Upper lobe of left lung (tissue), 4 donors: ENCODE measurements at regions not wholly inside any gene's neighbourhood (a gene's known extent, or its start where the extent isn't known, plus 50 kb on each side); places are given as distances from the start of the nearest gene placed in this dataset.
"Not testable (repeated sequence)": the region's sequence is repeated elsewhere in the genome, so short reads cannot be mapped to it uniquely, and the experiment has no call there.

Experiments used
- EP300 ChIP-seq, 4 donors: sonication (generic); formaldehyde crosslinking; IDR thresholded peaks; one replicate each; pipeline ENCODE4 v1.5.1; 2017; ENCODE audit warnings: antibody characterized with exemption in 4 of 4, control low read depth in 2 of 4
- POLR2A ChIP-seq, 4 donors: fragments of 450-650 bp; IDR thresholded peaks; one replicate each; pipeline ENCODE4 v1.5.1; 2016 to 2017; ENCODE audit warnings: antibody characterized with exemption in 4 of 4, mild to moderate bottlenecking in 2 of 4
- POLR2AphosphoS5 ChIP-seq, 2 donors: sonication (generic); formaldehyde crosslinking; IDR thresholded peaks; one replicate each; pipeline ENCODE4 v1.5.1; 2017; ENCODE audit warnings: antibody characterized with exemption in 2 of 2
- TF ChIP-seq, protein P1 (sequence below), 6 experiments: fragments of 450-650 bp in 4 of 6; fragments of 200-600 bp in 2 of 6; sonication (generic) in 2 of 6; IDR thresholded peaks; one replicate each; pipeline ENCODE4 v1.5.1; 2016 to 2019; ENCODE audit warnings: antibody characterized with exemption in 6 of 6

DNA sequence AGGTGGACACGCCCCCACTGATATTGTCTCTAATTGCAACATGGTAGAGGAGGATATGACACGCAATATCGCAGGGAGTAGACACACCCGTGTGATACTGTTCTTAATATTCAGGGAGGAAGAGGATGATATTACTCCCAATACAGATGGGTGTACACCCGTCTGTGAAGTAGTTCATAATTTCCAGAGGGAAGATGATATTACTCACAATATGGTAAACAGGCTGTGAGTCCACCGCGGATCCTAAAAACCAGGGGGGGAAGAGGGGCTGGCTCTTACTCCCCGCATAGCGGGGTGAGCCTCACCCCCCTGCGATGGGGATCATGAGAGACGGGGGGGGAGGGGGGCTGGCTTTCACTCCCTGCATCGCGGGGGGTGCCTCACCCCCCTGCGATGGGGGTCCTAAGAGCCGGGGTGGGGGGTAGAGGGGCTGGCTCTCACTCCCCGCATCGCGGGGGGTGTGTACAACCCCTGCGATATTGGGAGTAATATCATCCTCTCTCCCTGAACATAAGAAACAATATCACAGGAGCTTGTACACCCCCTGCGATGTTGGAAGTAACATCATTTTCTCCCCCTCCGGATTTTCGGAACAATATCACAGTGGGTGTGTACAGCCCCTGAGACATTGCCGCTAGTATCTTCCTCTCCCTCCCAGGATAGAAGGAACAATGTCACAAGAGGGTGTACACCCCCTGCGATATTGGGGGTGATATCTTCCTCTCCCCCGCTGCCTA is 52.2 kb upstream of the FRG2C start:
- TF ChIP-seq POLR2A, EP300, POLR2AphosphoS5 (IDR thresholded peaks at IDR 0.05): not testable (repeated sequence)
- TF ChIP-seq, protein P1, sequence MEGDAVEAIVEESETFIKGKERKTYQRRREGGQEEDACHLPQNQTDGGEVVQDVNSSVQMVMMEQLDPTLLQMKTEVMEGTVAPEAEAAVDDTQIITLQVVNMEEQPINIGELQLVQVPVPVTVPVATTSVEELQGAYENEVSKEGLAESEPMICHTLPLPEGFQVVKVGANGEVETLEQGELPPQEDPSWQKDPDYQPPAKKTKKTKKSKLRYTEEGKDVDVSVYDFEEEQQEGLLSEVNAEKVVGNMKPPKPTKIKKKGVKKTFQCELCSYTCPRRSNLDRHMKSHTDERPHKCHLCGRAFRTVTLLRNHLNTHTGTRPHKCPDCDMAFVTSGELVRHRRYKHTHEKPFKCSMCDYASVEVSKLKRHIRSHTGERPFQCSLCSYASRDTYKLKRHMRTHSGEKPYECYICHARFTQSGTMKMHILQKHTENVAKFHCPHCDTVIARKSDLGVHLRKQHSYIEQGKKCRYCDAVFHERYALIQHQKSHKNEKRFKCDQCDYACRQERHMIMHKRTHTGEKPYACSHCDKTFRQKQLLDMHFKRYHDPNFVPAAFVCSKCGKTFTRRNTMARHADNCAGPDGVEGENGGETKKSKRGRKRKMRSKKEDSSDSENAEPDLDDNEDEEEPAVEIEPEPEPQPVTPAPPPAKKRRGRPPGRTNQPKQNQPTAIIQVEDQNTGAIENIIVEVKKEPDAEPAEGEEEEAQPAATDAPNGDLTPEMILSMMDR (IDR thresholded peaks at IDR 0.05), result not testable (repeated sequence)
